ENCODE measurements at regions not wholly inside any gene's neighbourhood (a gene's known extent, or its start where the extent isn't known, plus 50 kb on each side); places are given as distances from the start of the nearest gene placed in this dataset.
"Not testable (repeated sequence)": the region's sequence is repeated elsewhere in the genome, so short reads cannot be mapped to it uniquely, and the experiment has no call there.

GRCh38 chr10:33653584-33654367 lies 319.3 kb upstream of the NRP1 start:
- H3K27ac ChIP-seq: no peak overlapping the region
- TF ChIP-seq CTCF (IDR thresholded peaks at IDR 0.05) (no peak), ZFX (IDR thresholded peaks at IDR 0.05; ENCODE audit: borderline replicate concordance) (no peak)

- no peak for TF ChIP-seq ZFX (IDR thresholded peaks at IDR 0.05; ENCODE audit: borderline replicate concordance)
- no peak for TF ChIP-seq CTCF (IDR thresholded peaks at IDR 0.05)
Measured at GRCh38 chr10:33652870-33653269, 318.4 kb upstream of the NRP1 start.

GRCh38 chr10:33650131-33650530 lies 315.7 kb upstream of the NRP1 start:
- not testable (repeated sequence) for H3K27ac ChIP-seq

More at GRCh38 chr10:33652870-33653269, 318.4 kb upstream of the NRP1 start:
- H3K27ac ChIP-seq: no peak overlapping the region

- H3K27ac ChIP-seq: no peak overlapping the region
- TF ChIP-seq ZFX (IDR thresholded peaks at IDR 0.05; ENCODE audit: borderline replicate concordance) (no peak), CTCF (IDR thresholded peaks at IDR 0.05) (no peak)
Measured at GRCh38 chr10:33643042-33643441, 308.6 kb upstream of the NRP1 start.

GRCh38 chr10:33638891-33639290 lies 304.4 kb upstream of the NRP1 start:
- TF ChIP-seq ZFX (IDR thresholded peaks at IDR 0.05; ENCODE audit: borderline replicate concordance): no peak
- TF ChIP-seq CTCF (IDR thresholded peaks at IDR 0.05): no peak
- H3K27ac ChIP-seq: no peak overlapping the region

GRCh38 chr10:33638374-33638773 lies 303.9 kb upstream of the NRP1 start:
- no peak overlapping the region for H3K27ac ChIP-seq
- TF ChIP-seq CTCF (IDR thresholded peaks at IDR 0.05) (no peak), ZFX (IDR thresholded peaks at IDR 0.05; ENCODE audit: borderline replicate concordance) (no peak)

- no peak for TF ChIP-seq CTCF (IDR thresholded peaks at IDR 0.05)
- no peak for TF ChIP-seq ZFX (IDR thresholded peaks at IDR 0.05; ENCODE audit: borderline replicate concordance)
- H3K27ac ChIP-seq: no peak overlapping the region
Measured at GRCh38 chr10:33635967-33636515, 301.6 kb upstream of the NRP1 start.
